GM12878 (cell line): ENCODE measurements at regions not wholly inside any gene's neighbourhood (a gene's known extent, or its start where the extent isn't known, plus 50 kb on each side); places are given as distances from the start of the nearest gene placed in this dataset.

Source experiments
- ATAC-seq: fragments of 200-7000 bp; cut with Tn5 transposase; 3 replicates; pipeline ENCODE4 v1.9.1; 2020; ENCODE audit warnings: mild to moderate bottlenecking, moderate library complexity
- BruUV-seq: library from RNA; stranded (reverse); fragments of 400-500 nt; replicated peaks from 2 replicates; lab custom pipeline; 2021; lab: Mats Ljungman, UMichigan
- CTCF ChIA-PET: fragments of 300-600 bp; sonication (Branson Sonifier 250); formaldehyde crosslinking; extraction: SDS; loops from one replicate; lab custom pipeline; 2021; ENCODE audit warnings: inconsistent platforms; lab: Yijun Ruan, JAX
- POLR2A ChIA-PET: fragments of 350-600 bp; formaldehyde crosslinking; extraction: SDS; loops from one replicate; lab custom pipeline; 2021; ENCODE audit warnings: inconsistent platforms; lab: Charles Lee
- RAD21 ChIA-PET: fragments of 300-600 bp; sonication (Branson Sonifier 250); formaldehyde crosslinking; loops from one replicate; lab custom pipeline; 2023; ENCODE audit warnings: antibody characterized with exemption; ENCODE audit not compliant: unreplicated experiment; lab: Charles Lee
- SMC1A ChIA-PET: fragments of 300-600 bp; sonication (Branson Sonifier 250); formaldehyde crosslinking; loops from one replicate; lab custom pipeline; 2023; ENCODE audit not compliant: unreplicated experiment, uncharacterized antibody; lab: Charles Lee
- DNase-seq: peaks from one replicate; pipeline ENCODE4 v3.0.0-alpha.2; 2011; ENCODE audit warnings: low read depth, low spot score
- FAIRE-seq: peaks from 3 replicates; lab custom pipeline; 2011; peaks lifted over from hg19 to GRCh38; lab: Jason Lieb, UNC
- H2AFZ ChIP-seq: 2 replicates; pipeline ENCODE4 v1.6.0; 2011; ENCODE audit warnings: low read depth, low read length, control low read depth; ENCODE audit not compliant: control insufficient read depth
- H3K27ac ChIP-seq: 2 replicates; pipeline ENCODE4 v1.5.1; 2011; ENCODE audit warnings: control low read depth; ENCODE audit not compliant: control insufficient read depth, insufficient read depth
- H3K27me3 ChIP-seq, 2 experiments: replicated peaks in 1 of 2; 2 replicates each; pipeline versions ENCODE4 v1.6.0 to v1.6.1; 2011; ENCODE audit warnings: low read length in 1 of 2; ENCODE audit not compliant: control insufficient read depth in 2 of 2, insufficient read depth in 2 of 2
- H3K36me3 ChIP-seq, 2 experiments: 2 replicates each; pipeline ENCODE4 v1.5.1; 2011; ENCODE audit warnings: low read length in 1 of 2; ENCODE audit not compliant: control insufficient read depth in 2 of 2, insufficient read depth in 2 of 2
- H3K4me1 ChIP-seq: 2 replicates; pipeline ENCODE4 v1.6.1; 2011; ENCODE audit warnings: mild to moderate bottlenecking, low read length, moderate library complexity, mixed read lengths; ENCODE audit not compliant: control insufficient read depth, insufficient read depth
- H3K4me2 ChIP-seq: 2 replicates; pipeline ENCODE4 v1.6.0; 2011; ENCODE audit warnings: control low read depth; ENCODE audit not compliant: control insufficient read depth, insufficient read depth
- H3K4me3 ChIP-seq: fragments of 200-600 bp; sonication (generic); 2 replicates; pipeline ENCODE4 v1.5.1; 2016
- H3K79me2 ChIP-seq: 2 replicates; pipeline ENCODE4 v1.6.0; 2011; ENCODE audit warnings: low read length; ENCODE audit not compliant: control insufficient read depth, insufficient read depth
- H3K9ac ChIP-seq: 2 replicates; pipeline ENCODE4 v1.8.0; 2011; ENCODE audit warnings: low read length, control low read depth, mixed read lengths; ENCODE audit not compliant: control insufficient read depth, insufficient read depth
- H3K9me3 ChIP-seq: replicated peaks from 3 replicates; pipeline ENCODE4 v1.5.1; 2011; ENCODE audit warnings: mild to moderate bottlenecking, low read length; ENCODE audit not compliant: control insufficient read depth, insufficient read depth
- H4K20me1 ChIP-seq: 2 replicates; pipeline ENCODE4 v1.6.0; 2011; ENCODE audit not compliant: control insufficient read depth, insufficient read depth
- RUNX3 ChIP-seq: IDR thresholded peaks from 2 replicates; pipeline ENCODE4 v1.6.1; 2012; ENCODE audit warnings: low read length, inconsistent platforms
- SMAD1 ChIP-seq: fragments of 450-650 bp; IDR thresholded peaks from 2 replicates; pipeline ENCODE4 v1.6.1; 2018; ENCODE audit warnings: mild to moderate bottlenecking, low read depth; ENCODE audit not compliant: partially characterized antibody
- ZBTB4 ChIP-seq: fragments of 450-650 bp; formaldehyde crosslinking; IDR thresholded peaks from 2 replicates; pipeline ENCODE4 v1.4.0; 2022; ENCODE audit warnings: mild to moderate bottlenecking, moderate library complexity
- WGBS: methylation state at CpG from one replicate; pipeline ENCODE4 v1.1.6; 2016; ENCODE audit warnings: low lambda C conversion rate; ENCODE audit not compliant: insufficient replicate concordance, insufficient coverage; ENCODE audit errors: missing lambda C conversion rate; 5-methylcytosine and 5-hydroxymethylcytosine counted together
- in situ Hi-C: fragments of 300-500 bp; cut with MboI; formaldehyde crosslinking; loops from 9 replicates; pipeline ENCODE4 v1.14.3; 2018; ENCODE audit warnings: mixed read lengths
- intact Hi-C: fragments of 100-400 bp; cut with micrococcal nuclease; formaldehyde crosslinking; loops from one replicate; pipeline ENCODE4 v1.14.2; 2022; ENCODE audit not compliant: unreplicated experiment
- TF ChIP-seq, protein P1 (sequence below): fragments of 450-650 bp; IDR thresholded peaks from 2 replicates; pipeline ENCODE4 v1.6.1; 2018; ENCODE audit warnings: mild to moderate bottlenecking, low read depth, moderate library complexity; ENCODE audit not compliant: partially characterized antibody
- TF ChIP-seq, protein P2 (sequence below): IDR thresholded peaks from 2 replicates; pipeline ENCODE4 v1.6.1; 2012; ENCODE audit warnings: low read depth, low read length, improper control_type of control experiment
- TF ChIP-seq, protein P3 (sequence below): IDR thresholded peaks from 2 replicates; pipeline ENCODE4 v1.6.1; 2012; ENCODE audit warnings: low read depth, low read length, improper control_type of control experiment
- TF ChIP-seq, protein P4 (sequence below): fragments of 450-650 bp; IDR thresholded peaks from 2 replicates; pipeline ENCODE4 v1.6.1; 2016; ENCODE audit warnings: mild to moderate bottlenecking

DNA sequence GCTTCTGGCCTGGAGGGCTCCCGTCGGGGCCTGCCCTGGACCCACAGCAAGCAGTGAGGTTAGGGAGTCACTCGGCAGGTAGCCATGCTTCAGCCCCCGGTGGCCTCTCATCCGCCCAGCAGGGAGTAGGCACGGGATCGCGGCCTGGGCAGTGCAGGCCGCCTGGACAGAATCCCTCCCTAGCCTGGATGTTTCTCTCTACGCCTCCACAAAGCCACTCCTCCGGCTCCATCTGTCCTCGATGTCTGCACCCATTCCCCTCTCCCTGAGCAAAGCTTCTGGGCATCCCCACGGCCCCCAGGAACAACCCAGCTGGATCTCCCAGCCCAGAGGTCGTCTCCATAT lies 145.2 kb downstream of the RBFOX3 start (continued):
- TF ChIP-seq RUNX3 (no peak), SMAD1 (no peak), ZBTB4 (no peak)
- TF ChIP-seq, protein P1, sequence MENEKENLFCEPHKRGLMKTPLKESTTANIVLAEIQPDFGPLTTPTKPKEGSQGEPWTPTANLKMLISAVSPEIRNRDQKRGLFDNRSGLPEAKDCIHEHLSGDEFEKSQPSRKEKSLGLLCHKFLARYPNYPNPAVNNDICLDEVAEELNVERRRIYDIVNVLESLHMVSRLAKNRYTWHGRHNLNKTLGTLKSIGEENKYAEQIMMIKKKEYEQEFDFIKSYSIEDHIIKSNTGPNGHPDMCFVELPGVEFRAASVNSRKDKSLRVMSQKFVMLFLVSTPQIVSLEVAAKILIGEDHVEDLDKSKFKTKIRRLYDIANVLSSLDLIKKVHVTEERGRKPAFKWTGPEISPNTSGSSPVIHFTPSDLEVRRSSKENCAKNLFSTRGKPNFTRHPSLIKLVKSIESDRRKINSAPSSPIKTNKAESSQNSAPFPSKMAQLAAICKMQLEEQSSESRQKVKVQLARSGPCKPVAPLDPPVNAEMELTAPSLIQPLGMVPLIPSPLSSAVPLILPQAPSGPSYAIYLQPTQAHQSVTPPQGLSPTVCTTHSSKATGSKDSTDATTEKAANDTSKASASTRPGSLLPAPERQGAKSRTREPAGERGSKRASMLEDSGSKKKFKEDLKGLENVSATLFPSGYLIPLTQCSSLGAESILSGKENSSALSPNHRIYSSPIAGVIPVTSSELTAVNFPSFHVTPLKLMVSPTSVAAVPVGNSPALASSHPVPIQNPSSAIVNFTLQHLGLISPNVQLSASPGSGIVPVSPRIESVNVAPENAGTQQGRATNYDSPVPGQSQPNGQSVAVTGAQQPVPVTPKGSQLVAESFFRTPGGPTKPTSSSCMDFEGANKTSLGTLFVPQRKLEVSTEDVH: no peak

GRCh38 chr17:79465011-79465680 lies 145.7 kb downstream of the RBFOX3 start:
- Histone ChIP-seq H3K9me3 (no peaks in the 10 kb centered on the region), H2AFZ (no peak overlapping the region), H3K4me2 (no peak overlapping the region), H3K27me3 (peaks cover 0 to 3% of the 10 kb centered on the region in 2 experiments; a peak in 2 of 4 replicates), H3K79me2 (no peaks in the 10 kb centered on the region), H3K36me3 (no peaks in the 10 kb centered on the region), H3K27ac (no peak overlapping the region), H4K20me1 (no peaks in the 10 kb centered on the region), H3K4me1 (no peaks in the 10 kb centered on the region), H3K9ac (no peak overlapping the region), H3K4me3 (no peak overlapping the region)
- no peak for DNase-seq
- WGBS: 20% methylated on average over 25 of the region's 25 CpGs
- ATAC-seq: no peak
- in situ Hi-C loops (no loop called here), intact Hi-C loops (no loop called here)
- ChIA-PET POLR2A (no interaction called here), SMC1A (no interaction called here), RAD21 (no interaction called here), CTCF (no interaction called here)
- BruUV-seq: no TSS peak
- TF ChIP-seq, protein P2, sequence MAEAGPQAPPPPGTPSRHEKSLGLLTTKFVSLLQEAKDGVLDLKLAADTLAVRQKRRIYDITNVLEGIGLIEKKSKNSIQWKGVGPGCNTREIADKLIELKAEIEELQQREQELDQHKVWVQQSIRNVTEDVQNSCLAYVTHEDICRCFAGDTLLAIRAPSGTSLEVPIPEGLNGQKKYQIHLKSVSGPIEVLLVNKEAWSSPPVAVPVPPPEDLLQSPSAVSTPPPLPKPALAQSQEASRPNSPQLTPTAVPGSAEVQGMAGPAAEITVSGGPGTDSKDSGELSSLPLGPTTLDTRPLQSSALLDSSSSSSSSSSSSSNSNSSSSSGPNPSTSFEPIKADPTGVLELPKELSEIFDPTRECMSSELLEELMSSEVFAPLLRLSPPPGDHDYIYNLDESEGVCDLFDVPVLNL: no peak
- TF ChIP-seq, protein P3, sequence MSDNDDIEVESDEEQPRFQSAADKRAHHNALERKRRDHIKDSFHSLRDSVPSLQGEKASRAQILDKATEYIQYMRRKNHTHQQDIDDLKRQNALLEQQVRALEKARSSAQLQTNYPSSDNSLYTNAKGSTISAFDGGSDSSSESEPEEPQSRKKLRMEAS: no peak
- TF ChIP-seq, protein P4, sequence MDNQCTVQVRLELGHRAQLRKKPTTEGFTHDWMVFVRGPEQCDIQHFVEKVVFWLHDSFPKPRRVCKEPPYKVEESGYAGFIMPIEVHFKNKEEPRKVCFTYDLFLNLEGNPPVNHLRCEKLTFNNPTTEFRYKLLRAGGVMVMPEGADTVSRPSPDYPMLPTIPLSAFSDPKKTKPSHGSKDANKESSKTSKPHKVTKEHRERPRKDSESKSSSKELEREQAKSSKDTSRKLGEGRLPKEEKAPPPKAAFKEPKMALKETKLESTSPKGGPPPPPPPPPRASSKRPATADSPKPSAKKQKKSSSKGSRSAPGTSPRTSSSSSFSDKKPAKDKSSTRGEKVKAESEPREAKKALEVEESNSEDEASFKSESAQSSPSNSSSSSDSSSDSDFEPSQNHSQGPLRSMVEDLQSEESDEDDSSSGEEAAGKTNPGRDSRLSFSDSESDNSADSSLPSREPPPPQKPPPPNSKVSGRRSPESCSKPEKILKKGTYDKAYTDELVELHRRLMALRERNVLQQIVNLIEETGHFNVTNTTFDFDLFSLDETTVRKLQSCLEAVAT: no peak
- no peak for FAIRE-seq
